Keratinocyte (primary cell): ENCODE measurements at regions not wholly inside any gene's neighbourhood (a gene's known extent, or its start where the extent isn't known, plus 50 kb on each side); places are given as distances from the start of the nearest gene placed in this dataset.

Source experiments
- CTCF ChIP-seq, 3 experiments: IDR thresholded peaks in 1 of 3; conservative IDR thresholded peaks in 1 of 3; optimal IDR thresholded peaks in 1 of 3; 2 replicates in 2 of 3; 3 replicates in 1 of 3; pipeline versions ENCODE3 to v1.5.1; 2011; ENCODE audit warnings: low read length in 3 of 3, mild to moderate bottlenecking in 3 of 3, moderate library complexity in 2 of 3, control low read depth in 1 of 3, inconsistent platforms in 1 of 3; ENCODE audit not compliant: insufficient read depth in 2 of 3; ENCODE audit errors: extremely low read depth in 1 of 3
- EZH2 ChIP-seq: IDR thresholded peaks from one replicate; pipeline ENCODE4 v1.6.1; 2012; ENCODE audit warnings: inconsistent platforms, mild to moderate bottlenecking, low read length, moderate library complexity

- TF ChIP-seq CTCF (optimal IDR thresholded peaks at IDR 0.05 in 1 of 3, IDR thresholded peaks at IDR 0.05 in 1 of 3, conservative IDR thresholded peaks at IDR 0.05 in 1 of 3; ENCODE audit: extremely low read depth in 1 of 3, insufficient read depth in 2 of 3, low read length in 3 of 3): no peak
- no peak for TF ChIP-seq EZH2
Observed at GRCh38 chr21:16789636-16790035, 723.2 kb upstream of the CXADR start.
